ENCODE measurements at regions not wholly inside any gene's neighbourhood (a gene's known extent, or its start where the extent isn't known, plus 50 kb on each side); places are given as distances from the start of the nearest gene placed in this dataset. TPM values are rescaled to one million over a fixed set of nuclear protein-coding genes. Genes with fewer than 3 reads are reported as not detected.

GRCh38 chr7:18444826-18445225 lies 50.7 kb upstream of the HDAC9 start:
- no peaks in the 10 kb centered on the region for H3K4me1 ChIP-seq (ENCODE audit: control insufficient read depth, insufficient read depth, low read length)
- no CpG with 5 or more reads among the region's 1 CpG for WGBS (ENCODE audit: insufficient coverage)
- no peak for DNase-seq (ENCODE audit: low read depth in 4 of 6, low spot score in 6 of 6)
- H3K4me3 ChIP-seq (ENCODE audit: low read depth, low read length): no peak overlapping the region
- H3K36me3 ChIP-seq (ENCODE audit: control insufficient read depth, insufficient read depth, low read length): no peaks in the 10 kb centered on the region
- H3K27ac ChIP-seq (ENCODE audit: low read depth, low read length): no peak overlapping the region
- H3K27me3 ChIP-seq (ENCODE audit: control insufficient read depth, insufficient read depth, low read length): no peaks in the 10 kb centered on the region
- no peaks in the 10 kb centered on the region for H3K9me3 ChIP-seq (ENCODE audit: control insufficient read depth, insufficient read depth, low read length)

GRCh38 chr7:18445483-18445882 lies 50.1 kb upstream of the HDAC9 start:
- Histone ChIP-seq H3K4me3 (ENCODE audit: low read depth, low read length) (no peak overlapping the region), H3K9me3 (ENCODE audit: control insufficient read depth, insufficient read depth, low read length) (no peaks in the 10 kb centered on the region), H3K27ac (ENCODE audit: low read depth, low read length) (no peak overlapping the region), H3K36me3 (ENCODE audit: control insufficient read depth, insufficient read depth, low read length) (no peaks in the 10 kb centered on the region), H3K4me1 (ENCODE audit: control insufficient read depth, insufficient read depth, low read length) (no peaks in the 10 kb centered on the region), H3K27me3 (ENCODE audit: control insufficient read depth, insufficient read depth, low read length) (no peaks in the 10 kb centered on the region)
- no CpG with 5 or more reads among the region's 3 CpGs for WGBS (ENCODE audit: insufficient coverage)
- DNase-seq (ENCODE audit: low read depth in 4 of 6, low spot score in 6 of 6): peak in 1 of 6 donors; percentile 7

Small RNAs in the stretch of these regions (small RNA-seq; reads per million reads assigned to genes)
- gene MIR1302-6 (ENCODE audit: low replicate concordance): not detected

All from spinal cord (tissue), 10 donors.